Mesothelial cell of epicardium (in vitro differentiated cells): ENCODE measurements at regions not wholly inside any gene's neighbourhood (a gene's known extent, or its start where the extent isn't known, plus 50 kb on each side); places are given as distances from the start of the nearest gene placed in this dataset.
A peak's percentile ranks its signal among the peaks of the same experiment; 100 is the strongest.

Source experiments
- DNase-seq, 2 experiments: peaks; one replicate each; pipeline ENCODE4 v3.0.0; 2021; ENCODE audit warnings: low spot score in 2 of 2; ENCODE audit not compliant: unreplicated experiment in 2 of 2
- H3K27ac Mint-ChIP-seq: 2 replicates; pipeline ENCODE4 v1.8.0; 2021; ENCODE audit warnings: mixed read lengths
- H3K27me3 Mint-ChIP-seq: 2 replicates; pipeline ENCODE4 v1.8.0; 2021; ENCODE audit warnings: low read depth, mixed read lengths
- H3K36me3 Mint-ChIP-seq: 2 replicates; pipeline ENCODE4 v1.8.0; 2021; ENCODE audit warnings: mixed read lengths
- H3K4me1 Mint-ChIP-seq: 2 replicates; pipeline ENCODE4 v1.8.0; 2021; ENCODE audit warnings: mixed read lengths
- H3K4me3 Mint-ChIP-seq: 2 replicates; pipeline ENCODE4 v1.8.0; 2021; ENCODE audit warnings: mild to moderate bottlenecking, moderate library complexity, mixed read lengths
- H3K9me3 Mint-ChIP-seq: 2 replicates; pipeline ENCODE4 v1.8.0; 2021; ENCODE audit warnings: mixed read lengths
- CTCF ChIP-seq: fragments of 200-600 bp; sonication (generic); IDR thresholded peaks from one replicate; pipeline ENCODE4 v1.5.0; 2021; ENCODE audit warnings: antibody characterized with exemption; ENCODE audit not compliant: unreplicated experiment

- H3K27me3 Mint-ChIP-seq: no peaks in the 10 kb centered on the region
- peaks cover 17% of the 10 kb centered on the region for H3K4me1 Mint-ChIP-seq
- peaks cover 3% of the 10 kb centered on the region for H3K36me3 Mint-ChIP-seq
- DNase-seq: no peak
- H3K9me3 Mint-ChIP-seq: peaks cover 22% of the 10 kb centered on the region
- no peak overlapping the region for H3K27ac Mint-ChIP-seq
- H3K4me3 Mint-ChIP-seq: no peak overlapping the region
- no peak for TF ChIP-seq CTCF
These were observed 276.0 kb downstream of the FBXW7 start for GRCh38 chr4:152259866-152260265.

GRCh38 chr4:152258804-152259708 is 276.8 kb downstream of the FBXW7 start:
- DNase-seq: no peak
- TF ChIP-seq CTCF: no peak
- H3K27me3 Mint-ChIP-seq: no peaks in the 10 kb centered on the region
- no peak overlapping the region for H3K4me3 Mint-ChIP-seq
- peaks cover 3% of the 10 kb centered on the region for H3K36me3 Mint-ChIP-seq
- peaks cover 12% of the 10 kb centered on the region for H3K4me1 Mint-ChIP-seq
- H3K27ac Mint-ChIP-seq: peak overlapping the region; percentile 91
- peaks cover 22% of the 10 kb centered on the region for H3K9me3 Mint-ChIP-seq

- Mint-ChIP-seq H3K27ac (peak overlapping the region; percentile 91), H3K4me1 (peaks cover 12% of the 10 kb centered on the region), H3K9me3 (peaks cover 22% of the 10 kb centered on the region)
These were observed 277.5 kb downstream of the FBXW7 start for GRCh38 chr4:152258391-152258790.

GRCh38 chr4:152257601-152258066 is 278.3 kb downstream of the FBXW7 start:
- peaks cover 25% of the 10 kb centered on the region for H3K9me3 Mint-ChIP-seq
- peaks cover 3% of the 10 kb centered on the region for H3K36me3 Mint-ChIP-seq
- DNase-seq: no peak
- TF ChIP-seq CTCF: no peak
- H3K27me3 Mint-ChIP-seq: no peaks in the 10 kb centered on the region
- no peak overlapping the region for H3K27ac Mint-ChIP-seq
- H3K4me1 Mint-ChIP-seq: peaks cover 12% of the 10 kb centered on the region
- no peak overlapping the region for H3K4me3 Mint-ChIP-seq

More at GRCh38 chr4:152258391-152258790, 277.5 kb downstream of the FBXW7 start:
- no peak for TF ChIP-seq CTCF
- no peak overlapping the region for H3K4me3 Mint-ChIP-seq
- DNase-seq: no peak
- H3K36me3 Mint-ChIP-seq: peaks cover 3% of the 10 kb centered on the region
- H3K27me3 Mint-ChIP-seq: no peaks in the 10 kb centered on the region

GRCh38 chr4:152256996-152257395 is 278.9 kb downstream of the FBXW7 start:
- Mint-ChIP-seq H3K36me3 (peaks cover 4% of the 10 kb centered on the region), H3K27me3 (no peaks in the 10 kb centered on the region), H3K9me3 (peaks cover 27% of the 10 kb centered on the region), H3K27ac (no peak overlapping the region), H3K4me3 (no peak overlapping the region), H3K4me1 (peaks cover 12% of the 10 kb centered on the region)
- no peak for TF ChIP-seq CTCF
- DNase-seq: no peak
